ENCODE measurements at regions not wholly inside any gene's neighbourhood (a gene's known extent, or its start where the extent isn't known, plus 50 kb on each side); places are given as distances from the start of the nearest gene placed in this dataset.
"Not testable (repeated sequence)": the region's sequence is repeated elsewhere in the genome, so short reads cannot be mapped to it uniquely, and the experiment has no call there.

DNA sequence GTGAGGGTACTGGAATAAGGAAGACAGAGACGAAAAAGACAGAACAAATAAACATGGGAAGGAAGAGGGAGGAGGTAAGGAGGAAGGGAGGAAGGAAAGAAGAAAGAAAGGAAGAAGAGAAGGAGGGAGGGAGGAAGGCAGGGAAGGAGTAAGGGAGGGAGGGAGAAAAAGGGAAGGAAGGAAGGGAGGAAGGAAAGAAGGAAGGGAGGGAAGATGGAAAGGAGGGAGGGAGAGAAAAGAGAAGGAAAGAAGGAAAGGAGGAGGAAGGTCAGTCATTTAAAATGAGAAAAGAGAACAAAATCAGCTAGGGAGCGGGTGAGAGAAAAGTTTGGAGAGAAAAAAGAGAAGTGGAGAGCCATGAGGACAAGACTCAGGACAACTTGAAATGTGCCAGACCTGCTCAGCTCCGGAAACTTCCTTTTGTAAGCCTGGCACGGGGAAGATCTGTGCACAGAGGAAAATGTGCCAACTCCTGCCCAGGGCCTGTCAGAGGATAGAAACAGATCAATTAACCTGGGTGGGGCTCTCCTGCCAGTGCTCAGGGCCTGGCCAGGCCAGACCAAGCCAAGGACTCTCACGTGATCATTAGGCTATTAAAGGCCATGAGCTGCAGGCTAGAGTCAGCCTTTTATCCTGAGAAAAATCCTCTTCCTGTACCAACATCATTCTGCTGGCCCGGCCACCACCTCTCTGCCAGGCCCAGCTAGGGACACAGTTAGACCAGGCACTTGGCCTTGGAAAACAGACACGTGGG lies 50.1 kb upstream of the BCL6 start:
- DNase-seq = no peak

GRCh38 chr3:187798126-187798525 lies 52.9 kb upstream of the BCL6 start:
- DNase-seq = no peak

DNA sequence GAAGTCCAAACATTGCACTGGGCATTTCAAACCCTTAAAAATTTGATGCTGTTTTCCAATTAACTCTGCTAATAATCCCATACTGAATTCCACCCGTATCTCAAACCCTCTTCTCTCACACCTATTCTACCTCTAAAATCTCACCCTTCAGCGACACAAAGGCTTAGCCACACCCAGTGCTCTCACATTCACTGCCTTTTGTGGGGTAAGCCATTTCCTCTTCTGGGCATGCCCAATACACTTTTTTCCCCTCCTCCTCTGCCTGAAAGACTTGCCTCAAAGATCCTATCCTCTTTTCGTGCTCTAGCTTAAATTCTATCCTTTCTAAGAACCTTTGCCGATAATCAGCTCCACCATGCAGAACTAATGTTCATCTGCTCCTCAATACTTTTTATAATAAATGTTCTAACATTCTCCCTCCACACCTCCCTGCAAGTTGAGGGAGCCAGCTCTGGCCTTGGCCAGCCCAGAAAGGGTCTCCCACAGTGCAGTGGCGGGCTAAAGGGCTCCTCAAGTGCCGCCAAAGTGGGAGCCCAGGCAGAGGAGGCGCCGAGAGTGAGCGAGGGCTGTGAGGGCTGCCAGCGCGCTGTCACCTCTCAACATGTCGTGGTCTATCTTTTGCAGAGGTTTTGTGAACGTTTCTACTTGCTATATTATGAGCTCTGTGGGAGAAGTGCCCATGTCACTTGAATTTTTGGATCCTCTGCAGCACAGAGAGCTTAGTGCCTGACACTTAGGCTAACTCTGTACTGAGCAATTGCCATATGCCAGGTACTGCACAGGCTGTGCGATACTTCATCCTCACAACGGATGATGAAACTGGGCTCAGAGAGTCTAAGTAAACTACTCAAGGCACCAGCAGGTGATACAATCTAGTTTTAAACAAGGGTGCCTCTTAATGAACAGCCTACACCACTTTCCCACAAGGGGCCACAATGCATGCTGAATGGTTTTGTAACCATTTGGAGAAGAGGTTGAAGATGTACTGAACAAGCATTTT lies 53.6 kb upstream of the BCL6 start:
- DNase-seq = no peak

GRCh38 chr3:187799942-187800641 lies 54.8 kb upstream of the BCL6 start:
- no peak for DNase-seq

GRCh38 chr3:187801152-187801551 lies 55.9 kb upstream of the BCL6 start:
- DNase-seq = no peak

DNA sequence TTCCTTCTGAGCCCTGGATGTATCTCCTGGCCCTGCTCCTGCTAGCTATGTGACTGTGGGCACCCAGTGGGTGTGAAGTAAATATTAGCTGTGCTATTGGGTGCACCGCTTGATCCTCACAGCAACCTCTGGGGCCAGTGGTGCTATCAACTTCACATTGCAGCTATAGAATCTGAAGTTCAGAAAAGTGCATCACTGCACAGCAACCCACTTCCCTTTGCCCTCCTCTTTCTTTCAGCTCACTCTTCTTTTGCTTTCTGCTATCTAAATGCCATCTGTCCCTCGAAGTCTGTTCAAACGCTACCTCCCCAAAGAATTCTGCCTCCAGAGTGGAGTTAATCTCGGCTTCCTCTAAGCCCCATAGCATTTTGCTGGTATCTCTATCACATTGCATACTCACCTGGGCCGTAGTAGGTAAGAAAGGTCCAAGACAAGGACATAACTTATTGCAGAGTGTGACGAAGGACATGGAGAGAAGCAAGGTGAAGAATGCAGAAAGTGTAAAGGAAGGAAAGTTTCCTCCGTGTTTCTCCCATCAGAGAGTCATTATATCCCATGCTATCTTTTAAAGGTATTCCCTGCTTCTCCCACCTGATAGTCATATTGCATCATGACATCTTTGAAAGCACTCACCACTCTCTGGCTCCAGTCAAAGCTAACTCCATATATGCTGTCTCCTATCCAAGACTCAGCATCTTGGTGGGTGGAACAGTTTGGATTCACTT lies 57.1 kb upstream of the BCL6 start:
- DNase-seq = no peak

- DNase-seq = no peak
These were observed 57.6 kb upstream of the BCL6 start for GRCh38 chr3:187802928-187803259.

GRCh38 chr3:187804120-187804744 lies 59.0 kb upstream of the BCL6 start:
- no peak for DNase-seq

DNA sequence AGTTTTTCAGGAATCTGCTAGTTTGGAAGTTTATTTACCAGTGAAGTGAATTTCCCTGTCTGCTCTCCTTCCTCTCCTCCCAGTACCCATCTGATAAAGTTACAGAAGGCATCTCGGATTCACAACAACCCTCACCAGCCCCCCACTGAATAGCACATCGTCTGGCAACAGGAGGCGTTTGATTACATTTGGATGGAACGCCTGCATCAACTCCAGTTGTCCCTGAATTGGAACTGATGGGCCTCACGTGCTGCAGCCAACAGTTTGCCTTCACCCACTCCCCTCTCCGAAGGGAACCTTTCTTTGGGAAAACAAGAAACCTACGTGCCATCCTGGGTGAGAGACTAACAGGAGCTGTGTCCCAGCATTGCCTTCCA lies 59.5 kb upstream of the BCL6 start:
- DNase-seq = no peak

DNA sequence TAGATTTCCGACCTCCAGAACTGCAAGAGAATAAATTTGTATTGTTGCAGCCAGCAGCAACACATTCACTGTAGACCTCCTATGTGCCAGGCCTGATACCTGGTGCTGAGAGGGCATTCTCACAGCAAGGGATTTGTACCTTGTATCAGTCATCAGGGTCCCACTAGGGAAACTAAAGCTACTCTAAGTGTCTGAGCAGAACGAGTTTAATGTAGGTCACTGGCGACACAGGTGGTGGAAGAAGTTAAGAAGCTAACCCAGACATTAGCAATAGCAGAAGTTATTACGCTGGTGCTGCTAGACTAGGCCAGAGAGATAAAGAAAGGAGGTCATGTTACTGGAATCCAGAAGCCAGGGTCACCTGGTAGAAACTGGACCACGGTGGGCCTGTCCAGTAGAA lies 60.5 kb upstream of the BCL6 start:
- no peak for DNase-seq

- DNase-seq = no peak
These were observed 62.0 kb upstream of the BCL6 start for GRCh38 chr3:187807086-187807862.

GRCh38 chr3:187808527-187808895 lies 63.2 kb upstream of the BCL6 start:
- DNase-seq = no peak

DNA sequence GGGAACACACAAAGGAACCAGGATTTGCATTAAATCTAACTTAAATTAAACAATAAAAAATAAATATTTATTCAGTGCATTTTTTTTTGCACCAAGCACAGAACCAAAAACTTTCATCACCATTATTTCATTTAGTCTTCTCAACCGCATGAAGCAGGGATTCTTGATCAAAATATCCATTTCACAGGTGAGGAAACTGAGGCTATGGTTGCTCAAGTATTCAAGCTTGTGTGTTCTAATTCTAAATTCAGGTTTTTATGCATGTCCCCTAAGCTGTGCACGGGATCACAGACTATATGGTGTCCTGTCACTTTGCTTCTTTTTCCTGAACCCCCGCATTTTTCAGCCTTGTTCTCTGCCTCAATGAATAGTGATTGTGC lies 64.3 kb upstream of the BCL6 start:
- DNase-seq = no peak

GRCh38 chr3:187810021-187810446 lies 64.8 kb upstream of the BCL6 start:
- no peak for DNase-seq

- no peak for DNase-seq
These were observed 66.5 kb upstream of the BCL6 start for GRCh38 chr3:187811585-187812250.

GRCh38 chr3:187812496-187812895 lies 67.2 kb upstream of the BCL6 start:
- DNase-seq = no peak

GRCh38 chr3:187813198-187813597 lies 67.9 kb upstream of the BCL6 start:
- no peak for DNase-seq

DNA sequence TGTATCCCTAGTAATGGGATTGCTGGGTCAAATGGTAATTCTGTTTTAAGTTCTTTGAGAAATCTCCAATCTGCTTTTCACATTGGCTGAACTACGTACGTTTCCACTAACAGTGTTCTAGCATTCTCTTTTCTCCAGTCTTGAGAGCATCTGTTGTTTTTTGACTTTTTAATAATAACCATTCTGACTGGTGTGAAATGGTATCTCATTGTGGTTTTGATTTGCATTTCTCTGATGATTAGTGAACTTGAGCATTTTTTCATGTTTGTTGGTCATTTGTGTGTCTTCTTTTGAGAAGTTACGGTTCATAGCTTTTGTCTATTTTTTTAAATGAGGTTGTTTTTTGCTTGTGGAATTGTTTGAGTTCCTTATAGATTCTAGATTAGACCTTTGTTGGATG lies 72.5 kb upstream of the BCL6 start:
- DNase-seq = not testable (repeated sequence)

DNA sequence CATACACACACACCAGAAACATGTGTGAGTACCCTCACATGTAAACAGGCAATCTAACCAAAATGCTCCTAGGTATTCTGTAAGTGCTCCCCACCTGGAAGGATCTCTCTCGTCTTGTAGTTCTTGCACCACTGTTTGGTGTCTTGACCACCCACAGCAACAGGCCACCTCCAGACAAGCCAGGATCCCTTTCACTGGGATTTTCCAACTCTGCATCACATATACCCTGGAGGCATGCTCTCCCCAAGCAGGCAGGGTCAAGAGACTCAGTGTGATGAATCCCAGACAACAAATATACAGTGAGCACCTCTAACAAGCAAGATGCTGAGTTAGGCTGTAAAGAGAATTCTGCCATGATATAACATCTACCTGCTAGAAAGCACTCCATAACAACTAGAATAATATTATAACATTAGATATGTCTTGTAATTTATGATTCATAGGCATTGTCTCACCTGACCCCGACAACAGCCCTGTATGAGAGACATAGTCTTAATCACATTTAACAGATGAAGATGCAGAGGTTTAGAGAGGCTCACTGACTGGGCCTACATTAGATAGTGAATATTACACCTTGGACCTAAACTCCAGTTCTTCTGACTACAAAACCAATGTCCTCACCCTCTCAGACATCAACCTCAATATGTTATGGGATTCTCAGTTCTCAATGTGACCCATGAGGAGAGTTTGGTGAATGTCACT lies 76.5 kb upstream of the BCL6 start:
- no peak for DNase-seq

- DNase-seq = no peak
These were observed 77.1 kb upstream of the BCL6 start for GRCh38 chr3:187822402-187822801.
